Neural cell (in vitro differentiated cells): ENCODE measurements at regions not wholly inside any gene's neighbourhood (a gene's known extent, or its start where the extent isn't known, plus 50 kb on each side); places are given as distances from the start of the nearest gene placed in this dataset.

Experiments used
- H2AFZ ChIP-seq: fragments of 200-600, 300-800 bp; sonication (generic), shearing (Covaris generic); 2 replicates; pipeline ENCODE4 v1.6.0; 2014; ENCODE audit warnings: low read depth, mild to moderate bottlenecking, antibody characterized with exemption, low read length, moderate library complexity
- H3F3A ChIP-seq: fragments of 200-600 bp; shearing (Covaris generic); 2 replicates; pipeline ENCODE4 v1.6.1; 2016; ENCODE audit warnings: mild to moderate bottlenecking, moderate library complexity, mixed read lengths, antibody characterized with exemption, low read length; ENCODE audit not compliant: insufficient read depth, poor library complexity, severe bottlenecking
- H3K27ac ChIP-seq: fragments of 200-600, 300-800 bp; sonication (generic), shearing (Covaris generic); 2 replicates; pipeline ENCODE4 v1.5.1; 2014; ENCODE audit warnings: mild to moderate bottlenecking, low read length, moderate library complexity
- H3K27me3 ChIP-seq: fragments of 300-800, 200-600 bp; sonication (generic), shearing (Covaris generic); 2 replicates; pipeline ENCODE4 v1.6.0; 2014; ENCODE audit warnings: mild to moderate bottlenecking, low read depth, low read length, moderate library complexity; ENCODE audit not compliant: insufficient read depth
- H3K36me3 ChIP-seq: fragments of 300-800, 200-600 bp; sonication (generic), shearing (Covaris generic); 2 replicates; pipeline ENCODE4 v1.5.1; 2014; ENCODE audit warnings: mild to moderate bottlenecking, antibody characterized with exemption, low read length, moderate library complexity; ENCODE audit not compliant: insufficient read depth
- H3K4me2 ChIP-seq: fragments of 300-800, 200-600 bp; sonication (generic), shearing (Covaris generic); 2 replicates; pipeline ENCODE4 v1.6.0; 2014; ENCODE audit warnings: mild to moderate bottlenecking, low read length
- H3K4me3 ChIP-seq: fragments of 300-800, 200-600 bp; sonication (generic), shearing (Covaris generic); 2 replicates; pipeline ENCODE4 v1.5.1; 2014; ENCODE audit warnings: mild to moderate bottlenecking, low read length, moderate library complexity
- H3K79me2 ChIP-seq: fragments of 200-600 bp; shearing (Covaris generic); replicated peaks from 2 replicates; pipeline ENCODE4 v1.6.0; 2014; ENCODE audit warnings: mild to moderate bottlenecking, low read length, moderate library complexity; ENCODE audit not compliant: insufficient read depth
- H3K9ac ChIP-seq: fragments of 300-800, 200-600 bp; sonication (generic), shearing (Covaris generic); 2 replicates; pipeline ENCODE4 v1.6.1; 2016; ENCODE audit warnings: mild to moderate bottlenecking, low read length, mixed read lengths
- H3K9me2 ChIP-seq: fragments of 200-600 bp; shearing (Covaris generic); 2 replicates; pipeline ENCODE4 v1.6.1; 2016; ENCODE audit warnings: mild to moderate bottlenecking, low read length, mixed read lengths; ENCODE audit not compliant: insufficient read depth
- H3K9me3 ChIP-seq: fragments of 200-600, 300-800 bp; sonication (generic), shearing (Covaris generic); 2 replicates; pipeline ENCODE4 v1.6.1; 2016; ENCODE audit warnings: mild to moderate bottlenecking, mixed run types, low read length, moderate library complexity, mixed read lengths
- H4K20me1 ChIP-seq: fragments of 200-600 bp; shearing (Covaris generic); 2 replicates; pipeline ENCODE4 v1.6.1; 2016; ENCODE audit warnings: mild to moderate bottlenecking, mixed run types; ENCODE audit not compliant: insufficient read depth
- CTCF ChIP-seq: fragments of 450-650 bp; IDR thresholded peaks from 2 replicates; pipeline ENCODE4 v1.5.1; 2014; ENCODE audit warnings: antibody characterized with exemption, mild to moderate bottlenecking, moderate library complexity; ENCODE audit not compliant: poor library complexity, severe bottlenecking
- EP300 ChIP-seq: fragments of 450-650 bp; conservative IDR thresholded peaks from 2 replicates; pipeline ENCODE4 v1.6.1; 2014; ENCODE audit warnings: antibody characterized with exemption, mild to moderate bottlenecking, moderate library complexity; ENCODE audit not compliant: poor library complexity, severe bottlenecking
- EZH2 ChIP-seq: fragments of 200-600, 300-800 bp; shearing (Covaris generic), sonication (generic); IDR thresholded peaks from 2 replicates; pipeline ENCODE4 v1.6.1; 2014; ENCODE audit warnings: antibody characterized with exemption, low read length, borderline replicate concordance, mild to moderate bottlenecking; ENCODE audit not compliant: insufficient read depth, poor library complexity, severe bottlenecking
- MXI1 ChIP-seq: fragments of 450-650 bp; conservative IDR thresholded peaks from 2 replicates; pipeline ENCODE4 v1.6.1; 2014; ENCODE audit warnings: antibody characterized with exemption, mild to moderate bottlenecking; ENCODE audit not compliant: poor library complexity, severe bottlenecking
- POLR2AphosphoS5 ChIP-seq: IDR thresholded peaks from 2 replicates; pipeline ENCODE4 v1.6.1; 2012
- RAD21 ChIP-seq: fragments of 450-650 bp; conservative IDR thresholded peaks from 2 replicates; pipeline ENCODE4 v1.6.1; 2014; ENCODE audit warnings: antibody characterized with exemption, mild to moderate bottlenecking, moderate library complexity
- REST ChIP-seq: IDR thresholded peaks from 2 replicates; pipeline ENCODE4 v1.6.1; 2012; ENCODE audit warnings: borderline replicate concordance
- SMC3 ChIP-seq: fragments of 450-650 bp; conservative IDR thresholded peaks from 2 replicates; pipeline ENCODE4 v1.6.1; 2014; ENCODE audit warnings: antibody characterized with exemption, mild to moderate bottlenecking, moderate library complexity; ENCODE audit not compliant: poor library complexity
- TAF1 ChIP-seq: IDR thresholded peaks from 2 replicates; pipeline ENCODE4 v1.6.1; 2012; ENCODE audit warnings: low read depth

GRCh38 chr4:145388043-145388442, 93.6 kb upstream of the SMAD1 start:
- no peaks in the 10 kb centered on the region for H3K27me3 ChIP-seq
- H3K4me2 ChIP-seq: no peak overlapping the region
- H3K4me3 ChIP-seq: no peak overlapping the region
- no peaks in the 10 kb centered on the region for H3K79me2 ChIP-seq
- no peaks in the 10 kb centered on the region for H3K9me2 ChIP-seq
- H2AFZ ChIP-seq: no peak overlapping the region
- H4K20me1 ChIP-seq: no peaks in the 10 kb centered on the region
- no peak overlapping the region for H3K9ac ChIP-seq
- TF ChIP-seq REST (no peak), RAD21 (no peak), EZH2 (no peak)
- no peaks in the 10 kb centered on the region for H3K9me3 ChIP-seq
- no peaks in the 10 kb centered on the region for H3F3A ChIP-seq
- no peaks in the 10 kb centered on the region for H3K36me3 ChIP-seq
- H3K27ac ChIP-seq: no peak overlapping the region

GRCh38 chr4:145387079-145387478, 94.6 kb upstream of the SMAD1 start:
- no peaks in the 10 kb centered on the region for H3K27me3 ChIP-seq
- TF ChIP-seq TAF1 (no peak), MXI1 (no peak)
- no peak overlapping the region for H3K9ac ChIP-seq
- no peaks in the 10 kb centered on the region for H3K79me2 ChIP-seq
- no peak overlapping the region for H3K4me3 ChIP-seq
- no peak overlapping the region for H3K27ac ChIP-seq
- no peak overlapping the region for H2AFZ ChIP-seq
- H3K9me3 ChIP-seq: no peaks in the 10 kb centered on the region
- no peaks in the 10 kb centered on the region for H3K36me3 ChIP-seq
- H4K20me1 ChIP-seq: no peaks in the 10 kb centered on the region
- H3K4me2 ChIP-seq: no peak overlapping the region
- H3F3A ChIP-seq: no peaks in the 10 kb centered on the region
- no peaks in the 10 kb centered on the region for H3K9me2 ChIP-seq

- H3K27me3 ChIP-seq: no peaks in the 10 kb centered on the region
- H3K9ac ChIP-seq: no peak overlapping the region
- H4K20me1 ChIP-seq: no peaks in the 10 kb centered on the region
- H3K36me3 ChIP-seq: no peaks in the 10 kb centered on the region
- no peaks in the 10 kb centered on the region for H3K9me3 ChIP-seq
- no peaks in the 10 kb centered on the region for H3K79me2 ChIP-seq
- H3K4me2 ChIP-seq: no peak overlapping the region
- H3K9me2 ChIP-seq: no peaks in the 10 kb centered on the region
- no peak overlapping the region for H3K27ac ChIP-seq
- no peaks in the 10 kb centered on the region for H3F3A ChIP-seq
- no peak overlapping the region for H2AFZ ChIP-seq
- no peak overlapping the region for H3K4me3 ChIP-seq
- TF ChIP-seq RAD21 (no peak), CTCF (no peak), REST (no peak), EP300 (no peak), EZH2 (no peak), MXI1 (no peak), TAF1 (no peak), SMC3 (no peak), POLR2AphosphoS5 (no peak)
Observed at GRCh38 chr4:145381163-145381562, 100.5 kb upstream of the SMAD1 start.
